KMS-11 (cell line): ENCODE measurements at regions not wholly inside any gene's neighbourhood (a gene's known extent, or its start where the extent isn't known, plus 50 kb on each side); places are given as distances from the start of the nearest gene placed in this dataset.

Experiments used
- H2AFZ ChIP-seq: fragments of 200-600 bp; sonication (generic); 2 replicates; pipeline ENCODE4 v1.6.1; 2016; ENCODE audit warnings: antibody characterized with exemption, mixed run types, low read depth
- H3K27ac ChIP-seq: fragments of 200-600 bp; sonication (generic); 2 replicates; pipeline ENCODE4 v1.6.1; 2016; ENCODE audit warnings: mild to moderate bottlenecking, mixed run types
- H3K27me3 ChIP-seq: fragments of 200-600 bp; sonication (generic); 2 replicates; pipeline ENCODE4 v1.6.1; 2017; ENCODE audit warnings: mild to moderate bottlenecking, low read depth, mixed run types, moderate library complexity; ENCODE audit not compliant: insufficient read depth
- H3K36me3 ChIP-seq: fragments of 200-600 bp; sonication (generic); 2 replicates; pipeline ENCODE4 v1.6.1; 2017; ENCODE audit warnings: mild to moderate bottlenecking, mixed run types; ENCODE audit not compliant: insufficient read depth
- H3K4me1 ChIP-seq: fragments of 200-600 bp; sonication (generic); 2 replicates; pipeline ENCODE4 v1.6.1; 2016; ENCODE audit warnings: mild to moderate bottlenecking, low read depth, mixed run types; ENCODE audit not compliant: poor library complexity, severe bottlenecking
- H3K4me2 ChIP-seq: fragments of 200-600 bp; sonication (generic); 2 replicates; pipeline ENCODE4 v1.7.0; 2016; ENCODE audit warnings: mild to moderate bottlenecking, mixed run types
- H3K4me3 ChIP-seq: fragments of 200-600 bp; sonication (generic); IDR thresholded peaks from 2 replicates; pipeline ENCODE4 v1.6.1; 2017; ENCODE audit warnings: low read depth, low read length, mixed read lengths; ENCODE audit not compliant: insufficient read depth
- H3K79me2 ChIP-seq: fragments of 200-600 bp; sonication (generic); 2 replicates; pipeline ENCODE4 v1.6.1; 2016; ENCODE audit warnings: low read depth, mixed run types; ENCODE audit not compliant: insufficient read depth
- H3K9ac ChIP-seq: fragments of 200-600 bp; sonication (generic); 2 replicates; pipeline ENCODE4 v1.6.1; 2016; ENCODE audit warnings: mild to moderate bottlenecking, mixed run types
- H4K20me1 ChIP-seq: fragments of 200-600 bp; sonication (generic); 2 replicates; pipeline ENCODE4 v1.6.1; 2016; ENCODE audit warnings: mild to moderate bottlenecking, mixed run types; ENCODE audit not compliant: insufficient read depth
- TF ChIP-seq, protein P1 (sequence below): fragments of 200-600 bp; sonication (generic); conservative IDR thresholded peaks from 2 replicates; pipeline ENCODE4 v1.6.1; 2017; ENCODE audit warnings: low read depth, mild to moderate bottlenecking, antibody characterized with exemption, low read length, moderate library complexity, mixed read lengths

GRCh38 chr2:236693531-236693930, 123.9 kb downstream of the ACKR3 start:
- no peaks in the 10 kb centered on the region for H3K36me3 ChIP-seq
- TF ChIP-seq, protein P1, sequence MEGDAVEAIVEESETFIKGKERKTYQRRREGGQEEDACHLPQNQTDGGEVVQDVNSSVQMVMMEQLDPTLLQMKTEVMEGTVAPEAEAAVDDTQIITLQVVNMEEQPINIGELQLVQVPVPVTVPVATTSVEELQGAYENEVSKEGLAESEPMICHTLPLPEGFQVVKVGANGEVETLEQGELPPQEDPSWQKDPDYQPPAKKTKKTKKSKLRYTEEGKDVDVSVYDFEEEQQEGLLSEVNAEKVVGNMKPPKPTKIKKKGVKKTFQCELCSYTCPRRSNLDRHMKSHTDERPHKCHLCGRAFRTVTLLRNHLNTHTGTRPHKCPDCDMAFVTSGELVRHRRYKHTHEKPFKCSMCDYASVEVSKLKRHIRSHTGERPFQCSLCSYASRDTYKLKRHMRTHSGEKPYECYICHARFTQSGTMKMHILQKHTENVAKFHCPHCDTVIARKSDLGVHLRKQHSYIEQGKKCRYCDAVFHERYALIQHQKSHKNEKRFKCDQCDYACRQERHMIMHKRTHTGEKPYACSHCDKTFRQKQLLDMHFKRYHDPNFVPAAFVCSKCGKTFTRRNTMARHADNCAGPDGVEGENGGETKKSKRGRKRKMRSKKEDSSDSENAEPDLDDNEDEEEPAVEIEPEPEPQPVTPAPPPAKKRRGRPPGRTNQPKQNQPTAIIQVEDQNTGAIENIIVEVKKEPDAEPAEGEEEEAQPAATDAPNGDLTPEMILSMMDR, result no peak
- H3K4me3 ChIP-seq, result no peak overlapping the region
- H3K27me3 ChIP-seq, result no peaks in the 10 kb centered on the region
- H3K27ac ChIP-seq, result no peak overlapping the region
- H3K4me2 ChIP-seq, result no peak overlapping the region
- H2AFZ ChIP-seq, result no peak overlapping the region
- H4K20me1 ChIP-seq, result no peaks in the 10 kb centered on the region
- no peaks in the 10 kb centered on the region for H3K79me2 ChIP-seq
- H3K9ac ChIP-seq, result no peak overlapping the region
- no peaks in the 10 kb centered on the region for H3K4me1 ChIP-seq

DNA sequence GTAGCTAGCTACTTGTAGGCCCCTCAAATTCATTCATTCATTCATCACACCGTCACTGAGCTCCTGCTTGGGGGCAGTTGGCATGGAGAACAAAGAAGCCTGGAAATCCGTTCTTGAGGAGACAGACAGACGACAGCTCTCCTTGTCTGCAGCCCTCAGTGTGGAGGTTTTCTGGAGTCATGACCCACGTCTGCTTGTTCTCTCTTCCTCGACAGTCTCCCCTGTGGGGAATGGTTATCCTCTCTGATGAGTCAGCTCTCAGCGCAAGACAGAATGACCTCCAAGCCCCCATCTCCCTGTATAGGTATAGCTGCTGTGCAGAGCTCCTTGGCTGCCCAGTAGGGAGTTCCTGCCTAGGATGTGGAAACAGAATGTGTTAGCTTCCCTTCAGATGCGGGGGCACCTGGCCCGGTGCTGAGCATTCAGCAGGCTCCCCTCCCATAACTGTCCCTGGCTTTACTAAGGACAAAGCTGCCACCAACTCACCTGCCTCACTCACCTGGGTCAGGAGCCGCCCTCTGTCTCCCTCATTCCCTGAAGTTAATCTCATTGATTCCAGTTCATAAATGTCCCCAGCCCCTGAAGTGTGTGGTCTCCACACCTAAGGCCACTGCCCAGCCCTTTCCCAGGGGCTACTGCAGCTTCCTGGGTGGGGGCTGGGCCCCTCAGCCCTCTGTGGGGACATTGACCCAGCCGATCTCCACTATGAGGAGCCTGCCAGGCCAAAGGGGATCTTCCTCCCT, 124.7 kb downstream of the ACKR3 start:
- no peak overlapping the region for H3K9ac ChIP-seq
- TF ChIP-seq, protein P1, result no peak
- H3K27me3 ChIP-seq, result no peaks in the 10 kb centered on the region

GRCh38 chr2:236696834-236697233, 127.2 kb downstream of the ACKR3 start:
- no peaks in the 10 kb centered on the region for H3K27me3 ChIP-seq
- H3K4me2 ChIP-seq, result no peak overlapping the region
- H3K27ac ChIP-seq, result no peak overlapping the region
- no peaks in the 10 kb centered on the region for H3K4me1 ChIP-seq
- H4K20me1 ChIP-seq, result no peaks in the 10 kb centered on the region
- TF ChIP-seq, protein P1, result no peak
- no peak overlapping the region for H2AFZ ChIP-seq
- no peak overlapping the region for H3K4me3 ChIP-seq
- no peak overlapping the region for H3K9ac ChIP-seq
- no peaks in the 10 kb centered on the region for H3K79me2 ChIP-seq
- H3K36me3 ChIP-seq, result no peaks in the 10 kb centered on the region

More for the DNA sequence above, 124.7 kb downstream of the ACKR3 start:
- Histone ChIP-seq H3K36me3 (no peaks in the 10 kb centered on the region), H3K4me2 (no peak overlapping the region), H3K4me1 (no peaks in the 10 kb centered on the region), H2AFZ (no peak overlapping the region), H3K4me3 (no peak overlapping the region), H3K79me2 (no peaks in the 10 kb centered on the region), H3K27ac (no peak overlapping the region), H4K20me1 (no peaks in the 10 kb centered on the region)

DNA sequence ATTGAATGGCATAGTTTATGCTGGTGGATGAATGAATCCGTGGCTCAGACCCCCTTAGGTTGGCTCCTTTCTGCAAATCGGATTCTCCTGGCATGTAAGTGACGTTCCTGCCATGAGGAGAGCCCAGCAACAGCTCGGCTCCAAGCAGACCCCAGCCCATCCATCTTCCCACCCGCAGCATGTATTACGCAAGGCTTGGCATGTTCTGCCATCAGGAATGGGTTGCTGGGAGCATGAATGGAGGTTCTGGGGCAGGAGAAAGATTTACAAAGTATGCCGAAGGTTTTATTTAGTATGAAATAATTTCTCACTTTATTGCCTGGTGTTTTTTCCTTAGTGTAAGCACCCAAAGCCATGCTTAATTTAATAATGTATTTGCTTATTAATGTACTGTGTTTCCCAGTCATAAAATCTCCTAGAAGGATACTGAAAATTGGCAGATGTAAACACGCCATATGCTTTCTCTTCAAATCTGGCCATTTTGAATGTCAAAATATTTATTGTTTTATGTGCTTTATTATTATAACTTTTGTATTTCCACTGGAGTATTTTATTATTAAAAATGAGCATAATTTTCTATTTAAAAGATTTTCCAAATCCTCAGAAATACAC, 128.5 kb downstream of the ACKR3 start:
- no peak overlapping the region for H3K4me2 ChIP-seq
- no peaks in the 10 kb centered on the region for H3K27me3 ChIP-seq
- no peak overlapping the region for H3K9ac ChIP-seq
- H2AFZ ChIP-seq, result no peak overlapping the region
- H4K20me1 ChIP-seq, result no peaks in the 10 kb centered on the region
- H3K79me2 ChIP-seq, result no peaks in the 10 kb centered on the region
- H3K4me1 ChIP-seq, result no peaks in the 10 kb centered on the region
- TF ChIP-seq, protein P1, result no peak
- no peaks in the 10 kb centered on the region for H3K36me3 ChIP-seq
- no peak overlapping the region for H3K27ac ChIP-seq
- no peak overlapping the region for H3K4me3 ChIP-seq
